ENCODE measurements at regions not wholly inside any gene's neighbourhood (a gene's known extent, or its start where the extent isn't known, plus 50 kb on each side); places are given as distances from the start of the nearest gene placed in this dataset.

DNA sequence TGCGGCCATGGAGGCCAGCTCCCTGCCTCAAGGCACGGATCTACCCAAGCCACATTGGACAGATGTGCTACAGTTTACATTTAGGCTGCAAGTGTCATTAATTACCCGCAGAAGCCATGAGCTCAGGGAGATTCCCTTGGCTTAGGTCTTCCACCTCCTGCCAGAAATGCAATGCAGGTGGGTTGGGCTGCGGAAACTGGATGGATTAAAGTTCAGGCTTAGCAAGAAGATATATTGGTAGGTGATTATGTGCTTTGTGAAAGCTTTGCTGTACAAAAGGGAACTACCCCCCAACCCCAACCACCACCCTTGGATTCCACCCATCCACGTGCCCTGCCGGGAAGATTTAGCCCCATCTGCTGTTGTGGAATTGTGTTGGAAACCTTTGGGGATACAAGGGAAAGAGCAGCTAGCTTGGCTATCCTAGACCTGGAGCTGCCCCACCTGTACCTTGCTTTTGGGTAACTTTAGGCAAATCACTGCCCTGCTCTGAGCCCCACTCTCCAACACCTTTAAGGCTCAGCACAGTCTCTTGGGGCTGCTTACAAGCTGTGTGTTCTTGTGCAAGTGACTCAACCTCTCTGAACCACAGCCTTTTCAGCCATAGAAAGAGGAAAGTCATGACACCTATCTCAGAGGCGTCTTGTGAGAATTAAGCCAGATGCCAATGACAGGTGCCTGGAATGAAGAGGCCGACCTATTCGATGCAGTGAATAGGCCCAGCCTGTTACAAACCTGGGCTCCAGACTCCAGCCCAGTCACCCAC, 141.6 kb upstream of the GLI2 start:
- no peaks in the 10 kb centered on the region for H3K27me3 ChIP-seq
- peaks cover 37% of the 10 kb centered on the region for H3K4me1 ChIP-seq
- intact Hi-C loops (cut with DNase I) = no loop called here
- H3K36me3 ChIP-seq = no peaks in the 10 kb centered on the region
- H3K4me3 ChIP-seq = no peak overlapping the region
- TF ChIP-seq, protein P1, sequence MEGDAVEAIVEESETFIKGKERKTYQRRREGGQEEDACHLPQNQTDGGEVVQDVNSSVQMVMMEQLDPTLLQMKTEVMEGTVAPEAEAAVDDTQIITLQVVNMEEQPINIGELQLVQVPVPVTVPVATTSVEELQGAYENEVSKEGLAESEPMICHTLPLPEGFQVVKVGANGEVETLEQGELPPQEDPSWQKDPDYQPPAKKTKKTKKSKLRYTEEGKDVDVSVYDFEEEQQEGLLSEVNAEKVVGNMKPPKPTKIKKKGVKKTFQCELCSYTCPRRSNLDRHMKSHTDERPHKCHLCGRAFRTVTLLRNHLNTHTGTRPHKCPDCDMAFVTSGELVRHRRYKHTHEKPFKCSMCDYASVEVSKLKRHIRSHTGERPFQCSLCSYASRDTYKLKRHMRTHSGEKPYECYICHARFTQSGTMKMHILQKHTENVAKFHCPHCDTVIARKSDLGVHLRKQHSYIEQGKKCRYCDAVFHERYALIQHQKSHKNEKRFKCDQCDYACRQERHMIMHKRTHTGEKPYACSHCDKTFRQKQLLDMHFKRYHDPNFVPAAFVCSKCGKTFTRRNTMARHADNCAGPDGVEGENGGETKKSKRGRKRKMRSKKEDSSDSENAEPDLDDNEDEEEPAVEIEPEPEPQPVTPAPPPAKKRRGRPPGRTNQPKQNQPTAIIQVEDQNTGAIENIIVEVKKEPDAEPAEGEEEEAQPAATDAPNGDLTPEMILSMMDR (IDR thresholded peaks at IDR 0.05) = no peak
- TF ChIP-seq POLR2A (IDR thresholded peaks at IDR 0.05) = no peak
- TF ChIP-seq POLR2AphosphoS5 (IDR thresholded peaks at IDR 0.05; ENCODE audit: insufficient read depth in 1 of 2, low read depth in 1 of 2) = no peak
- H3K9me3 ChIP-seq = no peaks in the 10 kb centered on the region
- no peak overlapping the region for H3K27ac ChIP-seq
- DNase-seq (ENCODE audit: extremely low spot score in 2 of 2) = no peak

DNA sequence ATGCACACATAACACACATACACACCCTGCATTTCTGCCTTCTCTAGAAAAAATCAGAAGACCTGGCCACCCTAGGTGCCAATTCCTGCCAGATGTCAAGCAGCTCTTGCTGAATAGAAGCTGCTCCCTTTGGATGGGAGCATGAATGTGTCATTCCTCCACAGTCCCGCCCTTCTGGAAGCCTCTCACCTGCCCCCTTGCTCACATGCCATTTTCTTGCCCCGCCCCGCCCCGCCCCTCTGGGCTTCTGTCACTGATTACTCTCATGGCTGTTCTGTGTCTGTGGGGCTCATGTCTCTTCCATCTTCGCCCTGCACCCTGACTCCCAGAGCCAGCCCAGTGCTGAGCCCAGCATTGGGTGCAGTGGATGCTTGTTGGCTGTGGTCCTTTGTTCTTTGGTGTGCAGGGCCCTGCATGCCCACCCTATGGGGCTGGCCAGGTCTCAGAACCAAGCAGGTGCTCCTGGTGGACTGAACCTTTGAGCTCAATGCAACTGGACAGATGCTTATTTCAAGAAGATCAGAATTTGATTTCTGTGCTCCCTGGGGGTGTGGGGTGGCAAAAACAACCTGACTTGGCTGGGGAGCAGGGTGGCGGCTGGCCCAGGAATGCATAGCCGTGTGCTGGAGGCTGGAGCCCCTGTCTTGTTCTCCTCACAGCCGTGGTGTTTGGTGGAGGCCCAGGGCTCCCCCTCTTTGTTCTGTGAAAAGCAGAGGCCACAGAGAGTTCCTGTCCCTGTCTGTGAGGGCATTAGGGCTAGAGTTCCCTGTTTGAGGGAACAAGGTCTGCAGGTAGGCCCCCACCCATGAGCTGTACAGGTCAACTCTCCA, 140.6 kb upstream of the GLI2 start:
- H3K9me3 ChIP-seq = no peaks in the 10 kb centered on the region
- H3K36me3 ChIP-seq = no peaks in the 10 kb centered on the region
- H3K4me1 ChIP-seq = peaks cover 29% of the 10 kb centered on the region
- DNase-seq (ENCODE audit: extremely low spot score in 2 of 2) = no peak
- H3K27ac ChIP-seq = no peak overlapping the region
- TF ChIP-seq, protein P1 (IDR thresholded peaks at IDR 0.05) = no peak
- TF ChIP-seq POLR2AphosphoS5 (IDR thresholded peaks at IDR 0.05; ENCODE audit: insufficient read depth in 1 of 2, low read depth in 1 of 2) = no peak
- TF ChIP-seq POLR2A (IDR thresholded peaks at IDR 0.05) = no peak
- intact Hi-C loops (cut with DNase I) = no loop called here
- H3K4me3 ChIP-seq = no peak overlapping the region
- H3K27me3 ChIP-seq = no peaks in the 10 kb centered on the region

DNA sequence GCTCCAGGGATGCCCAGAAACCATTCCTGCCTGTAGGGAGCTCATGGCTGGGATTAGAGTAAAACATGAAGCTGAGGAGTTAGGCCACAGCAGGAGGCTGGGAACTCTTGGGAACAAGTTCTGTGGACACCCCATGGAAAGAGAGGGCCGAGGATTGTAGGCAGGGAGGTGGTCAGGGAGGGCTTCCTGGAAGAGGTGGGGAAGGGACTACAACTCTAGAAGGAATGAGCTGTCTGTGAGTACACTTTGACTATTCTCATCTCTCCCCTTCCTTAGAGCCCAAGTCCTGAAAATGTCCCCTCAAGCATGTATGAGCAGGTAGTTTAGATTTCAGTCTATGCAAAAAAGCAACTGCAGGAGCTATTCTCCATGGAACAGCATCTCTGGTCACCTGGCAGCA, 139.9 kb upstream of the GLI2 start:
- Histone ChIP-seq H3K4me1 (peaks cover 29% of the 10 kb centered on the region), H3K27ac (peak overlapping the region; percentile 56), H3K4me3 (no peak overlapping the region), H3K27me3 (no peaks in the 10 kb centered on the region), H3K36me3 (no peaks in the 10 kb centered on the region), H3K9me3 (no peaks in the 10 kb centered on the region)
- TF ChIP-seq POLR2AphosphoS5 (IDR thresholded peaks at IDR 0.05; ENCODE audit: insufficient read depth in 1 of 2, low read depth in 1 of 2) (no peak), POLR2A (IDR thresholded peaks at IDR 0.05) (no peak)
- TF ChIP-seq, protein P1 (IDR thresholded peaks at IDR 0.05) = no peak
- intact Hi-C loops (cut with DNase I) = no loop called here
- no peak for DNase-seq (ENCODE audit: extremely low spot score in 2 of 2)

DNA sequence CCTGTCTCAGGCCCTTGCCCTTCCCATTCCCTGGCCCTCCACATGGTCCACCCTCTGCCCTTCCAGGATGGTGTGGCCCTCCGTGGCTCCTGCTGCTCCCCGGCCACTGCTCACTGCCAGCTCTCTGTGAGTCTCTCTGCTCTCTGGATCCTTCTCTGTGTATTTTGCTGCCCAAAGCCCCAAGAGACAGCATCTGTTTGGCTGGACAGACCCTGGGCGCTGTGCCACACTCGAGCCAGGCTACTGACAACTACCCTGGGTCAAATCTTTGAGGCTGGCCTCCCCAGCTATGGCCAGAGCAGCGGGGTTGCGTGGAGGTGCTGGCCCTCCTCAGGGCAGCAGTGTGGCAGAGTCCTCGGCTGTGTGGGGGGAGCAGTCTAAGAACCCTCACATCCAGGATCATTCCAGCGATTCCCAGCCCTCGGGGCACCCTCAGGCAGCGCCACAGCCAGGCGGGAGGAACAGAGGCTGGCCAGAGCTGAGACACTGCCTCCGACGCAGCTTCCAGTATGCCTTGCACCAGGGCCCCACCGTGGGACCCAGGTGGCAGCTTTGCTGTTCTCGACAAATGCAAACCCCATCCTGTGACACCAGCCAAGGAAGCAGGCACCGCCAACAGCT, 139.4 kb upstream of the GLI2 start:
- H3K27ac ChIP-seq = peak overlapping the region; percentile 56
- peaks cover 29% of the 10 kb centered on the region for H3K4me1 ChIP-seq
- H3K9me3 ChIP-seq = no peaks in the 10 kb centered on the region
- no peaks in the 10 kb centered on the region for H3K27me3 ChIP-seq
- no peaks in the 10 kb centered on the region for H3K36me3 ChIP-seq
- DNase-seq (ENCODE audit: extremely low spot score in 2 of 2) = no peak
- no peak for TF ChIP-seq POLR2AphosphoS5 (IDR thresholded peaks at IDR 0.05; ENCODE audit: insufficient read depth in 1 of 2, low read depth in 1 of 2)
- TF ChIP-seq POLR2A (IDR thresholded peaks at IDR 0.05) = no peak
- intact Hi-C loops (cut with DNase I) = no loop called here
- H3K4me3 ChIP-seq = no peak overlapping the region

DNA sequence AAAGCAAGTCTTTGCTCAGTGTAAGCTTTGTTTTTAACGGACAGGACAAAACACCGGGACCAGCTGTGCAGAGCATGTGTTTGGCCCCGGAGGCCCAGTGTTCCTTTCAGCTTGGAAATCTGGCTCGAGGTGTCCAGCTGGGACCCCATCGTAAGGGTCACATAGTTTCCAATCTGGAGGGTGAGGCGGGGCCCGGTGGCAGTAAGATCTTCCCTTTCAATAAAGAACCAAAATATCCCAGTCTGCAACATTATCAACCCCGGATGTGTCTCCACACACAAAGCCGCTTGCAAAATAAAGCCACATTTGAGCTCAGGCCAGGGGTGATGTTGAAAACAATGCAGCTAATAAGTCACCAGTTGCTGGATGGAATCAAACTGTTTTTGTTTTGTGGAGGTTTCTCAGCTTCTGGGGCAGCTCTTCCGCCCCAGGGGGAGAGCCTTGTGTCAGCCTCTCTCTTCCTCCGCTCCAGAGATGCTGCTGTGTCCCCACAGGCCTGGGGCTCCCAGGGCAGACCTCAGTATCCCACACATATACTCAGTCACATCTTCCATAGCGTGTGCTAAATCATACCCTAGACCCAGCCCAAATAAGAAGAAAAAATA, 138.6 kb upstream of the GLI2 start:
- intact Hi-C loops (cut with DNase I) = no loop called here
- H3K27me3 ChIP-seq = no peaks in the 10 kb centered on the region
- no peaks in the 10 kb centered on the region for H3K9me3 ChIP-seq
- H3K27ac ChIP-seq = peak overlapping the region; percentile 56
- H3K36me3 ChIP-seq = no peaks in the 10 kb centered on the region
- TF ChIP-seq POLR2AphosphoS5 (IDR thresholded peaks at IDR 0.05; ENCODE audit: insufficient read depth in 1 of 2, low read depth in 1 of 2) = peak; percentile 58 to 73
- no peak for TF ChIP-seq POLR2A (IDR thresholded peaks at IDR 0.05)
- H3K4me3 ChIP-seq = no peak overlapping the region
- no peak for DNase-seq (ENCODE audit: extremely low spot score in 2 of 2)
- peaks cover 29% of the 10 kb centered on the region for H3K4me1 ChIP-seq

All from vagina (tissue), 2 donors.